HepG2 (cell line): ENCODE measurements at regions not wholly inside any gene's neighbourhood (a gene's known extent, or its start where the extent isn't known, plus 50 kb on each side); places are given as distances from the start of the nearest gene placed in this dataset.

Source experiments
- ATAC-seq: fragments of 200-7000 bp; cut with Tn5 transposase; 3 replicates; pipeline ENCODE4 v1.9.1; 2020; ENCODE audit warnings: mild to moderate bottlenecking, moderate library complexity
- BruUV-seq: library from RNA; stranded (reverse); fragments of 400-500 nt; replicated peaks from 2 replicates; lab custom pipeline; 2021; lab: Mats Ljungman, UMichigan
- CTCF ChIA-PET: fragments of 300-600 bp; formaldehyde crosslinking; extraction: SDS; loops from one replicate; lab custom pipeline; 2021; ENCODE audit warnings: low total read pairs, inconsistent platforms, low intra/inter-chr PET ratio; lab: Yijun Ruan, JAX
- POLR2A ChIA-PET: fragments of 350-600 bp; sonication (Branson Sonifier 250); formaldehyde crosslinking; loops from one replicate; lab custom pipeline; 2020; ENCODE audit warnings: antibody characterized with exemption, inconsistent platforms; lab: Yijun Ruan, JAX
- DNase-seq: peaks from one replicate; pipeline ENCODE4 v3.0.0-alpha.2; 2015; ENCODE audit warnings: low spot score
- FAIRE-seq: peaks from 3 replicates; lab custom pipeline; 2011; peaks lifted over from hg19 to GRCh38; lab: Jason Lieb, UNC
- H2AFZ ChIP-seq: one replicate; pipeline ENCODE4 v1.6.1; 2011; ENCODE audit warnings: low read length, inconsistent platforms
- H3K27ac ChIP-seq: fragments of 300-600 bp; 3 replicates; pipeline ENCODE4 v1.8.0; 2011; ENCODE audit warnings: mixed run types, mild to moderate bottlenecking, mixed read lengths, low read length, inconsistent platforms; ENCODE audit not compliant: insufficient read depth; ENCODE audit errors: extremely low read length
- H3K27me3 ChIP-seq, 2 experiments: fragments of 200-600 bp in 1 of 2; 2 replicates in 1 of 2; 3 replicates in 1 of 2; pipeline versions ENCODE4 v1.6.0 to v1.8.0; 2011; ENCODE audit warnings: low read length in 2 of 2, mild to moderate bottlenecking in 2 of 2, moderate library complexity in 2 of 2, inconsistent platforms in 1 of 2; ENCODE audit not compliant: insufficient read depth in 2 of 2, control insufficient read depth in 1 of 2
- H3K36me3 ChIP-seq, 2 experiments: fragments of 200-600 bp in 1 of 2; replicated peaks in 1 of 2; 2 replicates in 1 of 2; 3 replicates in 1 of 2; pipeline versions ENCODE4 v1.5.1 to v1.8.0; 2011; ENCODE audit warnings: low read length in 2 of 2, inconsistent platforms in 1 of 2; ENCODE audit not compliant: insufficient read depth in 2 of 2, control insufficient read depth in 1 of 2
- H3K4me1 ChIP-seq: 2 replicates; pipeline ENCODE4 v1.5.1; 2012; ENCODE audit warnings: low read length, inconsistent platforms; ENCODE audit not compliant: insufficient read depth
- H3K4me2 ChIP-seq: 2 replicates; pipeline ENCODE4 v1.6.0; 2011; ENCODE audit warnings: low read depth, low read length, inconsistent platforms
- H3K4me3 ChIP-seq, 3 experiments: fragments of 200-600 bp in 1 of 3; sonication (generic), shearing (Covaris generic) in 1 of 3; replicated peaks in 1 of 3; 2 replicates each; pipeline ENCODE4 v1.5.1; 2011 to 2016; ENCODE audit warnings: low read length in 3 of 3, inconsistent platforms in 2 of 3, low read depth in 2 of 3, mild to moderate bottlenecking in 2 of 3, control low read depth in 1 of 3, mixed read lengths in 1 of 3; ENCODE audit not compliant: insufficient read depth in 1 of 3
- H3K79me2 ChIP-seq: one replicate; pipeline ENCODE4 v1.6.1; 2011; ENCODE audit warnings: low read length, inconsistent platforms; ENCODE audit not compliant: insufficient read depth
- H3K9ac ChIP-seq: 2 replicates; pipeline ENCODE4 v1.6.0; 2011; ENCODE audit warnings: mild to moderate bottlenecking, low read depth, low read length, inconsistent platforms; ENCODE audit not compliant: insufficient read depth
- H3K9me3 ChIP-seq: 2 replicates; pipeline ENCODE4 v1.5.1; 2012; ENCODE audit warnings: mild to moderate bottlenecking, low read length
- H4K20me1 ChIP-seq: 2 replicates; pipeline ENCODE4 v1.6.0; 2011; ENCODE audit warnings: inconsistent platforms, mild to moderate bottlenecking, low read length, moderate library complexity; ENCODE audit not compliant: insufficient read depth
- CEBPB ChIP-seq: IDR thresholded peaks from 2 replicates; pipeline ENCODE4 v1.6.1; 2011; ENCODE audit warnings: low read depth, low read length, improper control_type of control experiment, borderline replicate concordance
- NFATC3 ChIP-seq: sonication (generic); formaldehyde crosslinking; IDR thresholded peaks from 2 replicates; pipeline ENCODE4 v1.5.1; 2020; ENCODE audit warnings: mild to moderate bottlenecking, missing genetic modification reagents
- STAG1 ChIP-seq: sonication (generic); formaldehyde crosslinking; IDR thresholded peaks from 2 replicates; pipeline ENCODE4 v1.4.0; 2020; ENCODE audit warnings: missing genetic modification reagents
- ZSCAN5A ChIP-seq: sonication (generic); formaldehyde crosslinking; IDR thresholded peaks from 2 replicates; pipeline ENCODE4 v1.8.0; 2022; ENCODE audit warnings: mild to moderate bottlenecking, missing genetic modification reagents, borderline replicate concordance
- WGBS: methylation state at CpG from one replicate; pipeline ENCODE4 v1.1.6; 2017; ENCODE audit warnings: low lambda C conversion rate; 5-methylcytosine and 5-hydroxymethylcytosine counted together
- in situ Hi-C: cut with HindIII; loops from 2 replicates; pipeline ENCODE4 v1.10.0; 2017; ENCODE audit warnings: low pct_unique_long_range_greater_than_20kb; ENCODE audit not compliant: extremely low pct_ligation_motif_present
- intact Hi-C: fragments of 100-400 bp; cut with micrococcal nuclease; formaldehyde crosslinking; loops from one replicate; pipeline ENCODE4 v1.10.0; 2022; ENCODE audit not compliant: unreplicated experiment
- TF ChIP-seq, protein P1 (sequence below): sonication (generic); formaldehyde crosslinking; conservative IDR thresholded peaks from 2 replicates; pipeline ENCODE4 v1.4.0; 2020; ENCODE audit warnings: mild to moderate bottlenecking, missing genetic modification reagents, moderate library complexity

- no peak overlapping the region for H3K9ac ChIP-seq
- FAIRE-seq (no peak), ATAC-seq (no peak), DNase-seq (no peak)
- TF ChIP-seq CEBPB (no peak), STAG1 (CRISPR knock-in tag) (no peak), NFATC3 (CRISPR knock-in tag) (no peak), ZSCAN5A (CRISPR knock-in tag) (no peak)
- TF ChIP-seq, protein P1, sequence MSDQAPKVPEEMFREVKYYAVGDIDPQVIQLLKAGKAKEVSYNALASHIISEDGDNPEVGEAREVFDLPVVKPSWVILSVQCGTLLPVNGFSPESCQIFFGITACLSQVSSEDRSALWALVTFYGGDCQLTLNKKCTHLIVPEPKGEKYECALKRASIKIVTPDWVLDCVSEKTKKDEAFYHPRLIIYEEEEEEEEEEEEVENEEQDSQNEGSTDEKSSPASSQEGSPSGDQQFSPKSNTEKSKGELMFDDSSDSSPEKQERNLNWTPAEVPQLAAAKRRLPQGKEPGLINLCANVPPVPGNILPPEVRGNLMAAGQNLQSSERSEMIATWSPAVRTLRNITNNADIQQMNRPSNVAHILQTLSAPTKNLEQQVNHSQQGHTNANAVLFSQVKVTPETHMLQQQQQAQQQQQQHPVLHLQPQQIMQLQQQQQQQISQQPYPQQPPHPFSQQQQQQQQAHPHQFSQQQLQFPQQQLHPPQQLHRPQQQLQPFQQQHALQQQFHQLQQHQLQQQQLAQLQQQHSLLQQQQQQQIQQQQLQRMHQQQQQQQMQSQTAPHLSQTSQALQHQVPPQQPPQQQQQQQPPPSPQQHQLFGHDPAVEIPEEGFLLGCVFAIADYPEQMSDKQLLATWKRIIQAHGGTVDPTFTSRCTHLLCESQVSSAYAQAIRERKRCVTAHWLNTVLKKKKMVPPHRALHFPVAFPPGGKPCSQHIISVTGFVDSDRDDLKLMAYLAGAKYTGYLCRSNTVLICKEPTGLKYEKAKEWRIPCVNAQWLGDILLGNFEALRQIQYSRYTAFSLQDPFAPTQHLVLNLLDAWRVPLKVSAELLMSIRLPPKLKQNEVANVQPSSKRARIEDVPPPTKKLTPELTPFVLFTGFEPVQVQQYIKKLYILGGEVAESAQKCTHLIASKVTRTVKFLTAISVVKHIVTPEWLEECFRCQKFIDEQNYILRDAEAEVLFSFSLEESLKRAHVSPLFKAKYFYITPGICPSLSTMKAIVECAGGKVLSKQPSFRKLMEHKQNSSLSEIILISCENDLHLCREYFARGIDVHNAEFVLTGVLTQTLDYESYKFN (CRISPR knock-in tag) = no peak
- H3K4me2 ChIP-seq = no peak overlapping the region
- BruUV-seq = no TSS peak
- no peak overlapping the region for H3K27ac ChIP-seq
- H3K4me1 ChIP-seq = no peaks in the 10 kb centered on the region
- ChIA-PET CTCF (no interaction called here), POLR2A (no interaction called here)
- intact Hi-C loops (no loop called here), in situ Hi-C loops (no loop called here)
- no peaks in the 10 kb centered on the region for H3K36me3 ChIP-seq
- no peak overlapping the region for H3K4me3 ChIP-seq
- H3K9me3 ChIP-seq = no peaks in the 10 kb centered on the region
- WGBS = 4% methylated on average over 5 of the region's 5 CpGs
- H2AFZ ChIP-seq = no peak overlapping the region
- no peaks in the 10 kb centered on the region for H3K27me3 ChIP-seq
- no peaks in the 10 kb centered on the region for H4K20me1 ChIP-seq
- H3K79me2 ChIP-seq = no peaks in the 10 kb centered on the region
Measured at GRCh38 chr16:50900391-50900942, 158.6 kb downstream of the CYLD start.
